ENCODE measurements at regions not wholly inside any gene's neighbourhood (a gene's known extent, or its start where the extent isn't known, plus 50 kb on each side); places are given as distances from the start of the nearest gene placed in this dataset.

- BruUV-seq (replicated peaks): no TSS peak
- TF ChIP-seq, protein P1, sequence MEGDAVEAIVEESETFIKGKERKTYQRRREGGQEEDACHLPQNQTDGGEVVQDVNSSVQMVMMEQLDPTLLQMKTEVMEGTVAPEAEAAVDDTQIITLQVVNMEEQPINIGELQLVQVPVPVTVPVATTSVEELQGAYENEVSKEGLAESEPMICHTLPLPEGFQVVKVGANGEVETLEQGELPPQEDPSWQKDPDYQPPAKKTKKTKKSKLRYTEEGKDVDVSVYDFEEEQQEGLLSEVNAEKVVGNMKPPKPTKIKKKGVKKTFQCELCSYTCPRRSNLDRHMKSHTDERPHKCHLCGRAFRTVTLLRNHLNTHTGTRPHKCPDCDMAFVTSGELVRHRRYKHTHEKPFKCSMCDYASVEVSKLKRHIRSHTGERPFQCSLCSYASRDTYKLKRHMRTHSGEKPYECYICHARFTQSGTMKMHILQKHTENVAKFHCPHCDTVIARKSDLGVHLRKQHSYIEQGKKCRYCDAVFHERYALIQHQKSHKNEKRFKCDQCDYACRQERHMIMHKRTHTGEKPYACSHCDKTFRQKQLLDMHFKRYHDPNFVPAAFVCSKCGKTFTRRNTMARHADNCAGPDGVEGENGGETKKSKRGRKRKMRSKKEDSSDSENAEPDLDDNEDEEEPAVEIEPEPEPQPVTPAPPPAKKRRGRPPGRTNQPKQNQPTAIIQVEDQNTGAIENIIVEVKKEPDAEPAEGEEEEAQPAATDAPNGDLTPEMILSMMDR (IDR thresholded peaks at IDR 0.05; ENCODE audit: insufficient read depth in 1 of 2, low read depth in 1 of 2, low read length in 1 of 2, severe bottlenecking in 1 of 2, unreplicated experiment in 1 of 2): no peak
- H3K36me3 Mint-ChIP-seq (ENCODE audit: insufficient read depth, unreplicated experiment): no peaks in the 10 kb centered on the region
- ChIA-PET POLR2A (no interaction called here), CTCF (no interaction called here)
- H3K27me3 Mint-ChIP-seq (ENCODE audit: insufficient read depth, unreplicated experiment): peaks cover 8% of the 10 kb centered on the region
- Histone ChIP-seq H3K36me3 (ENCODE audit: control insufficient read depth, insufficient read depth, low read length) (no peaks in the 10 kb centered on the region), H3K4me3 (ENCODE audit: low read depth, low read length) (no peak overlapping the region), H3K4me1 (no peaks in the 10 kb centered on the region), H3K27me3 (replicated peaks; ENCODE audit: control insufficient read depth, insufficient read depth, low read length) (no peaks in the 10 kb centered on the region), H3K9me3 (no peaks in the 10 kb centered on the region)
- no peak for DNase-seq
- H3K4me3 Mint-ChIP-seq (ENCODE audit: unreplicated experiment): no peak overlapping the region
- peaks cover 8% of the 10 kb centered on the region for H3K9me3 Mint-ChIP-seq (ENCODE audit: unreplicated experiment)
- H3K27ac Mint-ChIP-seq (ENCODE audit: unreplicated experiment): no peak overlapping the region
- intact Hi-C loops (cut with micrococcal nuclease; ENCODE audit: unreplicated experiment): no loop called here
- no peaks in the 10 kb centered on the region for H3K4me1 Mint-ChIP-seq (ENCODE audit: low read depth, unreplicated experiment)
Observed at GRCh38 chr2:224137208-224137607, 98.1 kb upstream of the SERPINE2 start.

- Mint-ChIP-seq H3K27me3 (ENCODE audit: insufficient read depth, unreplicated experiment) (peaks cover 12% of the 10 kb centered on the region), H3K27ac (ENCODE audit: unreplicated experiment) (no peak overlapping the region), H3K4me1 (ENCODE audit: low read depth, unreplicated experiment) (no peaks in the 10 kb centered on the region), H3K4me3 (ENCODE audit: unreplicated experiment) (no peak overlapping the region), H3K36me3 (ENCODE audit: insufficient read depth, unreplicated experiment) (no peaks in the 10 kb centered on the region), H3K9me3 (ENCODE audit: unreplicated experiment) (peaks cover 8% of the 10 kb centered on the region)
- no TSS peak for BruUV-seq (replicated peaks)
- no peak overlapping the region for H3K4me3 ChIP-seq (ENCODE audit: low read depth, low read length)
- no peaks in the 10 kb centered on the region for H3K36me3 ChIP-seq (ENCODE audit: control insufficient read depth, insufficient read depth, low read length)
- H3K9me3 ChIP-seq: no peaks in the 10 kb centered on the region
- TF ChIP-seq, protein P1 (IDR thresholded peaks at IDR 0.05; ENCODE audit: insufficient read depth in 1 of 2, low read depth in 1 of 2, low read length in 1 of 2, severe bottlenecking in 1 of 2, unreplicated experiment in 1 of 2): no peak
- H3K27me3 ChIP-seq (replicated peaks; ENCODE audit: control insufficient read depth, insufficient read depth, low read length): no peaks in the 10 kb centered on the region
- H3K4me1 ChIP-seq: no peaks in the 10 kb centered on the region
- ChIA-PET CTCF (no interaction called here), POLR2A (no interaction called here)
- intact Hi-C loops (cut with micrococcal nuclease; ENCODE audit: unreplicated experiment): loop anchor here (1.0 kb wide), 1 partner anchor 10 kb away; no protein-coding TSS in a partner anchor
- no peak for DNase-seq
Observed at GRCh38 chr2:224136396-224136795, 97.3 kb upstream of the SERPINE2 start.

DNA sequence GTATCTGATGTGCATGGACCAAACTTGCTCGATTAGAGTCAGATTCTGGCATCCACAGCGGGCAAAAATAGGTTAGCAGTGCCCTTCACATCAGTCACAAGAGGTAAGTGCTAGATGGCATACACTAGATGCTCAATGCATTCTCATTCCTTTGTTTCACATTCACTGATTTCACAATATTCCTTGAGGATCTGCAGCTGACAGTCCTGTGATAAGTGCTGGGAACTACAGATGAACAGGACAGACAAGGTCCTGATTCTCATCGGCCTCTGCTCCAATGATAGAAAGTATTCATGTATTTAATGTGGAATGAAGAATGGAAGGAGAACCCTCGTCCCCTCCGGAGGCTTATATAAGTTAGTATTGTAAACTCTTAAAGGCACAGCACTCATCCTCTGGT, 96.8 kb upstream of the SERPINE2 start:
- BruUV-seq (replicated peaks): no TSS peak
- POLR2A ChIA-PET: no interaction called here
- intact Hi-C loops (cut with micrococcal nuclease; ENCODE audit: unreplicated experiment): loop anchor here (1.0 kb wide), 1 partner anchor 10 kb away; no protein-coding TSS in a partner anchor
- CTCF ChIA-PET: no interaction called here
- Mint-ChIP-seq H3K27ac (ENCODE audit: unreplicated experiment) (no peak overlapping the region), H3K4me1 (ENCODE audit: low read depth, unreplicated experiment) (no peaks in the 10 kb centered on the region), H3K27me3 (ENCODE audit: insufficient read depth, unreplicated experiment) (peaks cover 16% of the 10 kb centered on the region), H3K4me3 (ENCODE audit: unreplicated experiment) (no peak overlapping the region), H3K9me3 (ENCODE audit: unreplicated experiment) (peaks cover 8% of the 10 kb centered on the region), H3K36me3 (ENCODE audit: insufficient read depth, unreplicated experiment) (no peaks in the 10 kb centered on the region)
- no peak for DNase-seq
- Histone ChIP-seq H3K36me3 (ENCODE audit: control insufficient read depth, insufficient read depth, low read length) (no peaks in the 10 kb centered on the region), H3K4me3 (ENCODE audit: low read depth, low read length) (no peak overlapping the region), H3K27me3 (replicated peaks; ENCODE audit: control insufficient read depth, insufficient read depth, low read length) (no peaks in the 10 kb centered on the region), H3K9me3 (no peaks in the 10 kb centered on the region), H3K4me1 (no peaks in the 10 kb centered on the region)
- TF ChIP-seq, protein P1 (IDR thresholded peaks at IDR 0.05; ENCODE audit: insufficient read depth in 1 of 2, low read depth in 1 of 2, low read length in 1 of 2, severe bottlenecking in 1 of 2, unreplicated experiment in 1 of 2): no peak

Measured in Caco-2 (cell line).